Activated T-cell treated with anti-CD3 and anti-CD28 coated beads, Interleukin-2, amount 50 U/mL, for 24 hours (primary cell): ENCODE measurements at regions not wholly inside any gene's neighbourhood (a gene's known extent, or its start where the extent isn't known, plus 50 kb on each side); places are given as distances from the start of the nearest gene placed in this dataset.

Experiments used
- DNase-seq: peaks from one replicate; pipeline ENCODE4 v3.0.0-alpha.2; 2020
- H3K27ac Mint-ChIP-seq: 2 replicates; pipeline ENCODE4 v1.8.0; 2020; ENCODE audit warnings: mild to moderate bottlenecking, mixed read lengths
- H3K27me3 Mint-ChIP-seq: 2 replicates; pipeline ENCODE4 v1.8.0; 2020; ENCODE audit warnings: mixed read lengths
- H3K36me3 Mint-ChIP-seq: 2 replicates; pipeline ENCODE4 v1.8.0; 2020; ENCODE audit warnings: low read depth, mixed read lengths
- H3K4me1 Mint-ChIP-seq: 2 replicates; pipeline ENCODE4 v1.8.0; 2020; ENCODE audit warnings: low read depth, mixed read lengths
- H3K4me3 Mint-ChIP-seq: 2 replicates; pipeline ENCODE4 v1.8.0; 2020; ENCODE audit warnings: mild to moderate bottlenecking, moderate library complexity, mixed read lengths
- H3K9me3 Mint-ChIP-seq: 2 replicates; pipeline ENCODE4 v1.8.0; 2020; ENCODE audit warnings: mixed read lengths

GRCh38 chr1:29893046-29893723 lies 656.9 kb downstream of the PTPRU start:
- H3K9me3 Mint-ChIP-seq = no peaks in the 10 kb centered on the region
- no peak overlapping the region for H3K4me3 Mint-ChIP-seq
- H3K4me1 Mint-ChIP-seq = no peaks in the 10 kb centered on the region
- H3K27me3 Mint-ChIP-seq = peaks cover 44% of the 10 kb centered on the region
- DNase-seq = no peak
- H3K36me3 Mint-ChIP-seq = no peaks in the 10 kb centered on the region
- H3K27ac Mint-ChIP-seq = no peak overlapping the region

- no peaks in the 10 kb centered on the region for H3K9me3 Mint-ChIP-seq
- peaks cover 35% of the 10 kb centered on the region for H3K27me3 Mint-ChIP-seq
- no peaks in the 10 kb centered on the region for H3K4me1 Mint-ChIP-seq
- H3K27ac Mint-ChIP-seq = no peak overlapping the region
- no peak for DNase-seq
- no peak overlapping the region for H3K4me3 Mint-ChIP-seq
- no peaks in the 10 kb centered on the region for H3K36me3 Mint-ChIP-seq
Measured at GRCh38 chr1:29892247-29892646, 655.9 kb downstream of the PTPRU start.

- Mint-ChIP-seq H3K4me3 (no peak overlapping the region), H3K36me3 (no peaks in the 10 kb centered on the region), H3K27me3 (peaks cover 25% of the 10 kb centered on the region), H3K4me1 (no peaks in the 10 kb centered on the region), H3K9me3 (no peaks in the 10 kb centered on the region), H3K27ac (no peak overlapping the region)
- no peak for DNase-seq
Measured at GRCh38 chr1:29890201-29890959, 654.1 kb downstream of the PTPRU start.

GRCh38 chr1:29889776-29890175 lies 653.5 kb downstream of the PTPRU start:
- H3K27ac Mint-ChIP-seq = no peak overlapping the region
- H3K9me3 Mint-ChIP-seq = no peaks in the 10 kb centered on the region
- no peak for DNase-seq
- H3K4me3 Mint-ChIP-seq = no peak overlapping the region
- no peaks in the 10 kb centered on the region for H3K36me3 Mint-ChIP-seq
- H3K27me3 Mint-ChIP-seq = peaks cover 22% of the 10 kb centered on the region
- H3K4me1 Mint-ChIP-seq = no peaks in the 10 kb centered on the region

GRCh38 chr1:29884740-29885139 lies 648.4 kb downstream of the PTPRU start:
- Mint-ChIP-seq H3K9me3 (no peaks in the 10 kb centered on the region), H3K4me3 (no peak overlapping the region), H3K27ac (no peak overlapping the region), H3K36me3 (no peaks in the 10 kb centered on the region), H3K4me1 (no peaks in the 10 kb centered on the region), H3K27me3 (peaks cover 14% of the 10 kb centered on the region)
- DNase-seq = no peak

- Mint-ChIP-seq H3K4me3 (no peak overlapping the region), H3K27me3 (peaks cover 19% of the 10 kb centered on the region), H3K27ac (no peak overlapping the region), H3K36me3 (no peaks in the 10 kb centered on the region), H3K9me3 (no peaks in the 10 kb centered on the region), H3K4me1 (no peaks in the 10 kb centered on the region)
- DNase-seq = no peak
Measured at GRCh38 chr1:29883986-29884385, 647.7 kb downstream of the PTPRU start.

GRCh38 chr1:29883411-29883832 lies 647.1 kb downstream of the PTPRU start:
- Mint-ChIP-seq H3K27me3 (peaks cover 21% of the 10 kb centered on the region), H3K4me1 (no peaks in the 10 kb centered on the region), H3K4me3 (no peak overlapping the region), H3K36me3 (no peaks in the 10 kb centered on the region), H3K27ac (no peak overlapping the region), H3K9me3 (no peaks in the 10 kb centered on the region)
- DNase-seq = no peak

- H3K27ac Mint-ChIP-seq = no peak overlapping the region
- H3K4me3 Mint-ChIP-seq = no peak overlapping the region
- DNase-seq = no peak
- no peaks in the 10 kb centered on the region for H3K36me3 Mint-ChIP-seq
- H3K4me1 Mint-ChIP-seq = no peaks in the 10 kb centered on the region
- H3K9me3 Mint-ChIP-seq = no peaks in the 10 kb centered on the region
- H3K27me3 Mint-ChIP-seq = peaks cover 19% of the 10 kb centered on the region
Measured at GRCh38 chr1:29880556-29880955, 644.2 kb downstream of the PTPRU start.

- Mint-ChIP-seq H3K4me1 (no peaks in the 10 kb centered on the region), H3K27me3 (peaks cover 19% of the 10 kb centered on the region), H3K27ac (no peak overlapping the region), H3K9me3 (no peaks in the 10 kb centered on the region), H3K4me3 (no peak overlapping the region), H3K36me3 (no peaks in the 10 kb centered on the region)
- DNase-seq = no peak
Measured at GRCh38 chr1:29879217-29879616, 642.9 kb downstream of the PTPRU start.

GRCh38 chr1:29878501-29878900 lies 642.2 kb downstream of the PTPRU start:
- Mint-ChIP-seq H3K27me3 (peaks cover 20% of the 10 kb centered on the region), H3K4me3 (no peak overlapping the region), H3K4me1 (no peaks in the 10 kb centered on the region), H3K36me3 (no peaks in the 10 kb centered on the region), H3K27ac (no peak overlapping the region), H3K9me3 (no peaks in the 10 kb centered on the region)
- no peak for DNase-seq

GRCh38 chr1:29876902-29877301 lies 640.6 kb downstream of the PTPRU start:
- Mint-ChIP-seq H3K36me3 (no peaks in the 10 kb centered on the region), H3K27me3 (peaks cover 24% of the 10 kb centered on the region), H3K4me1 (no peaks in the 10 kb centered on the region), H3K4me3 (no peak overlapping the region), H3K27ac (no peak overlapping the region), H3K9me3 (no peaks in the 10 kb centered on the region)
- no peak for DNase-seq

- Mint-ChIP-seq H3K4me3 (no peak overlapping the region), H3K36me3 (no peaks in the 10 kb centered on the region), H3K9me3 (no peaks in the 10 kb centered on the region), H3K4me1 (no peaks in the 10 kb centered on the region), H3K27me3 (peaks cover 24% of the 10 kb centered on the region), H3K27ac (no peak overlapping the region)
- no peak for DNase-seq
Measured at GRCh38 chr1:29876441-29876840, 640.1 kb downstream of the PTPRU start.

GRCh38 chr1:29875557-29876028 lies 639.3 kb downstream of the PTPRU start:
- Mint-ChIP-seq H3K4me3 (no peak overlapping the region), H3K27me3 (peaks cover 24% of the 10 kb centered on the region), H3K9me3 (no peaks in the 10 kb centered on the region), H3K27ac (no peak overlapping the region), H3K36me3 (no peaks in the 10 kb centered on the region), H3K4me1 (no peaks in the 10 kb centered on the region)
- no peak for DNase-seq

- Mint-ChIP-seq H3K4me3 (no peak overlapping the region), H3K36me3 (no peaks in the 10 kb centered on the region), H3K27me3 (peaks cover 36% of the 10 kb centered on the region)
Measured at GRCh38 chr1:29870621-29871020, 634.3 kb downstream of the PTPRU start.

GRCh38 chr1:29869802-29870201 lies 633.5 kb downstream of the PTPRU start:
- Mint-ChIP-seq H3K27me3 (peaks cover 34% of the 10 kb centered on the region), H3K27ac (no peak overlapping the region), H3K36me3 (no peaks in the 10 kb centered on the region), H3K4me1 (no peaks in the 10 kb centered on the region), H3K4me3 (no peak overlapping the region), H3K9me3 (no peaks in the 10 kb centered on the region)
- no peak for DNase-seq

More at GRCh38 chr1:29870621-29871020, 634.3 kb downstream of the PTPRU start:
- Mint-ChIP-seq H3K27ac (no peak overlapping the region), H3K4me1 (no peaks in the 10 kb centered on the region), H3K9me3 (no peaks in the 10 kb centered on the region)
- DNase-seq = no peak
